Panc1 (cell line): ENCODE measurements at regions not wholly inside any gene's neighbourhood (a gene's known extent, or its start where the extent isn't known, plus 50 kb on each side); places are given as distances from the start of the nearest gene placed in this dataset.

Experiments used
- ATAC-seq: fragments of 200-7000 bp; cut with Tn5 transposase; 2 replicates; pipeline ENCODE4 v1.9.1; 2020; ENCODE audit warnings: mild to moderate bottlenecking, moderate library complexity
- BruUV-seq: library from RNA; stranded (reverse); fragments of 400-500 nt; replicated peaks from 2 replicates; lab custom pipeline; 2021; lab: Mats Ljungman, UMichigan
- CTCF ChIA-PET: fragments of 300-600 bp; sonication (Branson Sonifier 250); formaldehyde crosslinking; loops from one replicate; lab custom pipeline; 2022; ENCODE audit warnings: antibody characterized with exemption; lab: Charles Lee
- POLR2A ChIA-PET: fragments of 300-600 bp; sonication (Branson Sonifier 250); formaldehyde crosslinking; loops from one replicate; lab custom pipeline; 2022; ENCODE audit warnings: antibody characterized with exemption; lab: Charles Lee
- DNase-seq: peaks from one replicate; pipeline ENCODE4 v3.0.0-alpha.2; 2010; ENCODE audit warnings: low read depth, low spot score
- H3K27ac ChIP-seq: 2 replicates; pipeline ENCODE4 v1.5.1; 2011; ENCODE audit warnings: mild to moderate bottlenecking, low read length, inconsistent platforms
- H3K27me3 ChIP-seq: fragments of 200-500 bp; sonication (Bioruptor generic); 2 replicates; pipeline ENCODE4 v1.6.0; 2014; ENCODE audit warnings: low read length, inconsistent platforms; ENCODE audit not compliant: control insufficient read depth, insufficient read depth
- H3K36me3 ChIP-seq: fragments of 200-500 bp; sonication (Bioruptor generic); 2 replicates; pipeline ENCODE4 v1.5.1; 2014; ENCODE audit warnings: inconsistent platforms, mild to moderate bottlenecking, low read length, moderate library complexity; ENCODE audit not compliant: control insufficient read depth, insufficient read depth
- H3K4me1 ChIP-seq: 2 replicates; pipeline ENCODE4 v1.5.1; 2011; ENCODE audit warnings: inconsistent platforms, mild to moderate bottlenecking, low read length, moderate library complexity; ENCODE audit not compliant: control insufficient read depth, insufficient read depth
- H3K4me3 ChIP-seq, 2 experiments: 2 replicates each; pipeline ENCODE4 v1.5.1; 2011 to 2012; ENCODE audit warnings: low read depth in 2 of 2, low read length in 2 of 2, mild to moderate bottlenecking in 2 of 2, inconsistent platforms in 1 of 2, moderate library complexity in 1 of 2
- H3K9me3 ChIP-seq: fragments of 200-500 bp; sonication (Bioruptor generic); 2 replicates; pipeline ENCODE4 v1.5.1; 2014; ENCODE audit warnings: low read depth, mild to moderate bottlenecking, inconsistent platforms, low read length, moderate library complexity; ENCODE audit not compliant: control insufficient read depth, insufficient read depth
- POLR2AphosphoS5 ChIP-seq: IDR thresholded peaks from 2 replicates; pipeline ENCODE4 v1.6.1; 2012; ENCODE audit warnings: mild to moderate bottlenecking, low read depth, low read length, moderate library complexity
- SIN3A ChIP-seq: IDR thresholded peaks from 2 replicates; pipeline ENCODE4 v1.6.1; 2012; ENCODE audit warnings: low read depth, mild to moderate bottlenecking, low read length, moderate library complexity, borderline replicate concordance; ENCODE audit not compliant: insufficient read depth
- TCF7L2 ChIP-seq: IDR thresholded peaks from 2 replicates; pipeline ENCODE4 v1.6.1; 2011; ENCODE audit warnings: mild to moderate bottlenecking, low read depth, low read length, inconsistent platforms
- in situ Hi-C: cut with HindIII; loops from 2 replicates; pipeline ENCODE4 v1.10.0; 2016; ENCODE audit warnings: low sequenced_read_pairs, low pct_unique_long_range_greater_than_20kb
- intact Hi-C: fragments of 100-400 bp; cut with micrococcal nuclease; formaldehyde crosslinking; loops from one replicate; pipeline ENCODE4 v1.10.0; 2022; ENCODE audit not compliant: unreplicated experiment
- TF ChIP-seq, protein P1 (sequence below), 2 experiments: IDR thresholded peaks; 2 replicates each; pipeline ENCODE4 v1.6.1; 2011 to 2012; ENCODE audit warnings: low read depth in 2 of 2, control low read depth in 1 of 2, low read length in 1 of 2, mild to moderate bottlenecking in 1 of 2, moderate library complexity in 1 of 2; ENCODE audit not compliant: insufficient read depth in 1 of 2
- TF ChIP-seq, protein P2 (sequence below): fragments of 450-650 bp; IDR thresholded peaks from 2 replicates; pipeline ENCODE4 v1.5.1; 2017; ENCODE audit warnings: mild to moderate bottlenecking

DNA sequence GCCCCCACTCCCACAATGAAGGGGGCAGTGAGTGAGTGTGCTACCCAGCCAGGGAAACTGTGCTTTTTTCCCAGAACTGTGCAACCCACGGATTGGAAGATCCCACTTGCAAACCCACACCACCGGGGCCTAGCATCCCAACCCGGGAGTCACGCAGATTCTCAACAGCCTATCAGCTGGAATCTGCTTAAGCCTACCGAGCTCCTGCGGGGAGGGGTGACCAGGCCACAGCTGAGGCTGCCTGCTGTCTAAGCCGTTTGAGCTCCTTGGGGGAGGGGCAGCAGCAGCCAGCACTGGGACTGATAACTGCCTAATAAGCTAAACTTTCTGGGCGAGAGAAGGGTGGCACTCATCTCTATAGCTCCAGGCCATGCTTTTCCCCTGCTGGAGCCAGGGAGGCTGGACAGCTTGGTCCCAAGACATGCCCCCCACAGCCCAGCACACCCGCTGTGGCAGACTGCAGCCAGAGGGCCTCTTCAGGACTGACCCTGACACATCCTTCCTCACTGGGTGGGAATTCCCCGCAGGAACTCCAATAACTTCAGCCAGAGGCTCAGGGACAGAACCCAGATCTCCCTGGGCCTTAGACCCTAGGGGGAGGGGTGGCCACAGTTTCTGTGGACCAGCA, 161.3 kb upstream of the MAGEB18 start:
- ATAC-seq (no peak), DNase-seq (no peak)
- H3K4me1 ChIP-seq: no peaks in the 10 kb centered on the region
- H3K27ac ChIP-seq: no peak overlapping the region
- no peak overlapping the region for H3K4me3 ChIP-seq
- in situ Hi-C loops: no loop called here
- intact Hi-C loops: no loop called here
- TF ChIP-seq POLR2AphosphoS5: no peak
- no peak for TF ChIP-seq SIN3A
- TF ChIP-seq, protein P1, sequence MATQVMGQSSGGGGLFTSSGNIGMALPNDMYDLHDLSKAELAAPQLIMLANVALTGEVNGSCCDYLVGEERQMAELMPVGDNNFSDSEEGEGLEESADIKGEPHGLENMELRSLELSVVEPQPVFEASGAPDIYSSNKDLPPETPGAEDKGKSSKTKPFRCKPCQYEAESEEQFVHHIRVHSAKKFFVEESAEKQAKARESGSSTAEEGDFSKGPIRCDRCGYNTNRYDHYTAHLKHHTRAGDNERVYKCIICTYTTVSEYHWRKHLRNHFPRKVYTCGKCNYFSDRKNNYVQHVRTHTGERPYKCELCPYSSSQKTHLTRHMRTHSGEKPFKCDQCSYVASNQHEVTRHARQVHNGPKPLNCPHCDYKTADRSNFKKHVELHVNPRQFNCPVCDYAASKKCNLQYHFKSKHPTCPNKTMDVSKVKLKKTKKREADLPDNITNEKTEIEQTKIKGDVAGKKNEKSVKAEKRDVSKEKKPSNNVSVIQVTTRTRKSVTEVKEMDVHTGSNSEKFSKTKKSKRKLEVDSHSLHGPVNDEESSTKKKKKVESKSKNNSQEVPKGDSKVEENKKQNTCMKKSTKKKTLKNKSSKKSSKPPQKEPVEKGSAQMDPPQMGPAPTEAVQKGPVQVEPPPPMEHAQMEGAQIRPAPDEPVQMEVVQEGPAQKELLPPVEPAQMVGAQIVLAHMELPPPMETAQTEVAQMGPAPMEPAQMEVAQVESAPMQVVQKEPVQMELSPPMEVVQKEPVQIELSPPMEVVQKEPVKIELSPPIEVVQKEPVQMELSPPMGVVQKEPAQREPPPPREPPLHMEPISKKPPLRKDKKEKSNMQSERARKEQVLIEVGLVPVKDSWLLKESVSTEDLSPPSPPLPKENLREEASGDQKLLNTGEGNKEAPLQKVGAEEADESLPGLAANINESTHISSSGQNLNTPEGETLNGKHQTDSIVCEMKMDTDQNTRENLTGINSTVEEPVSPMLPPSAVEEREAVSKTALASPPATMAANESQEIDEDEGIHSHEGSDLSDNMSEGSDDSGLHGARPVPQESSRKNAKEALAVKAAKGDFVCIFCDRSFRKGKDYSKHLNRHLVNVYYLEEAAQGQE (IDR thresholded peaks at IDR 0.05; ENCODE audit: insufficient read depth in 1 of 2, low read depth in 2 of 2, low read length in 1 of 2): no peak
- TF ChIP-seq, protein P2, sequence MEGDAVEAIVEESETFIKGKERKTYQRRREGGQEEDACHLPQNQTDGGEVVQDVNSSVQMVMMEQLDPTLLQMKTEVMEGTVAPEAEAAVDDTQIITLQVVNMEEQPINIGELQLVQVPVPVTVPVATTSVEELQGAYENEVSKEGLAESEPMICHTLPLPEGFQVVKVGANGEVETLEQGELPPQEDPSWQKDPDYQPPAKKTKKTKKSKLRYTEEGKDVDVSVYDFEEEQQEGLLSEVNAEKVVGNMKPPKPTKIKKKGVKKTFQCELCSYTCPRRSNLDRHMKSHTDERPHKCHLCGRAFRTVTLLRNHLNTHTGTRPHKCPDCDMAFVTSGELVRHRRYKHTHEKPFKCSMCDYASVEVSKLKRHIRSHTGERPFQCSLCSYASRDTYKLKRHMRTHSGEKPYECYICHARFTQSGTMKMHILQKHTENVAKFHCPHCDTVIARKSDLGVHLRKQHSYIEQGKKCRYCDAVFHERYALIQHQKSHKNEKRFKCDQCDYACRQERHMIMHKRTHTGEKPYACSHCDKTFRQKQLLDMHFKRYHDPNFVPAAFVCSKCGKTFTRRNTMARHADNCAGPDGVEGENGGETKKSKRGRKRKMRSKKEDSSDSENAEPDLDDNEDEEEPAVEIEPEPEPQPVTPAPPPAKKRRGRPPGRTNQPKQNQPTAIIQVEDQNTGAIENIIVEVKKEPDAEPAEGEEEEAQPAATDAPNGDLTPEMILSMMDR: no peak
- no peak for TF ChIP-seq TCF7L2
- BruUV-seq: no TSS peak
- H3K36me3 ChIP-seq: no peaks in the 10 kb centered on the region
- POLR2A ChIA-PET: no interaction called here
- CTCF ChIA-PET: no interaction called here
- no peaks in the 10 kb centered on the region for H3K9me3 ChIP-seq
- no peaks in the 10 kb centered on the region for H3K27me3 ChIP-seq

- no peak for DNase-seq
- Histone ChIP-seq H3K27ac (no peak overlapping the region), H3K27me3 (no peaks in the 10 kb centered on the region), H3K4me1 (no peaks in the 10 kb centered on the region), H3K36me3 (no peaks in the 10 kb centered on the region), H3K9me3 (no peaks in the 10 kb centered on the region), H3K4me3 (no peak overlapping the region)
- no peak for TF ChIP-seq POLR2AphosphoS5
- TF ChIP-seq, protein P1 (IDR thresholded peaks at IDR 0.05; ENCODE audit: insufficient read depth in 1 of 2, low read depth in 2 of 2, low read length in 1 of 2): no peak
- TF ChIP-seq, protein P2: no peak
- TF ChIP-seq SIN3A: no peak
- no peak for TF ChIP-seq TCF7L2
- intact Hi-C loops: no loop called here
- ChIA-PET CTCF (no interaction called here), POLR2A (no interaction called here)
- BruUV-seq: no TSS peak
- in situ Hi-C loops: no loop called here
- ATAC-seq: no peak
Observed at GRCh38 chrX:25998687-25999086, 139.5 kb upstream of the MAGEB18 start.
